IMR-90 (cell line): ENCODE measurements at regions not wholly inside any gene's neighbourhood (a gene's known extent, or its start where the extent isn't known, plus 50 kb on each side); places are given as distances from the start of the nearest gene placed in this dataset.

Source experiments
- ATAC-seq: fragments of 200-7000 bp; cut with Tn5 transposase; 2 replicates; pipeline ENCODE4 v1.9.1; 2020; ENCODE audit warnings: low read depth, mild to moderate bottlenecking, moderate library complexity
- BruUV-seq: library from RNA; stranded (reverse); fragments of 400-500 nt; replicated peaks from 2 replicates; lab custom pipeline; 2021; lab: Mats Ljungman, UMichigan
- CTCF ChIA-PET: fragments of 300-600 bp; formaldehyde crosslinking; extraction: SDS; loops from one replicate; lab custom pipeline; 2021; ENCODE audit warnings: antibody characterized with exemption; lab: Yijun Ruan, JAX
- POLR2A ChIA-PET: fragments of 300-600 bp; sonication (Branson Sonifier 250); formaldehyde crosslinking; loops from one replicate; lab custom pipeline; 2022; ENCODE audit warnings: antibody characterized with exemption; ENCODE audit not compliant: unreplicated experiment; lab: Charles Lee
- DNase-seq: peaks from one replicate; pipeline ENCODE4 v3.0.0; 2013
- H2AFZ ChIP-seq: replicated peaks from 2 replicates; pipeline ENCODE3; 2013; ENCODE audit warnings: low read length, mild to moderate bottlenecking; ENCODE audit not compliant: poor library complexity
- H2AK5ac ChIP-seq: 2 replicates; pipeline ENCODE4 v1.6.1; 2013; ENCODE audit warnings: low read depth, low read length, inconsistent platforms
- H2AK9ac ChIP-seq: replicated peaks from 2 replicates; pipeline ENCODE3; 2013; ENCODE audit warnings: mild to moderate bottlenecking, low read depth, low read length, moderate library complexity; ENCODE audit not compliant: poor library complexity
- H2BK120ac ChIP-seq: 2 replicates; pipeline ENCODE4 v1.6.1; 2013; ENCODE audit warnings: low read depth, low read length, inconsistent platforms
- H2BK15ac ChIP-seq: 3 replicates; pipeline ENCODE4 v1.6.1; 2013; ENCODE audit warnings: low read depth, low read length, inconsistent platforms
- H2BK20ac ChIP-seq: 2 replicates; pipeline ENCODE4 v1.6.1; 2013; ENCODE audit warnings: low read depth, mild to moderate bottlenecking, inconsistent platforms, low read length, moderate library complexity
- H2BK5ac ChIP-seq: 2 replicates; pipeline ENCODE4 v1.6.1; 2013; ENCODE audit warnings: mild to moderate bottlenecking, low read depth, low read length, inconsistent platforms; ENCODE audit not compliant: poor library complexity, severe bottlenecking
- H3K14ac ChIP-seq: replicated peaks from 2 replicates; pipeline ENCODE4 v1.6.1; 2013; ENCODE audit warnings: low read depth, low read length, inconsistent platforms
- H3K18ac ChIP-seq: 2 replicates; pipeline ENCODE4 v1.6.1; 2013; ENCODE audit warnings: low read depth, low read length, control low read depth
- H3K23ac ChIP-seq: 2 replicates; pipeline ENCODE4 v1.6.1; 2013; ENCODE audit warnings: low read depth, low read length, inconsistent platforms
- H3K27ac ChIP-seq: 2 replicates; pipeline ENCODE4 v1.5.1; 2013; ENCODE audit warnings: mild to moderate bottlenecking, control low read depth, low read length; ENCODE audit not compliant: insufficient read depth
- H3K27me3 ChIP-seq: 2 replicates; pipeline ENCODE4 v1.6.1; 2013; ENCODE audit warnings: low read length; ENCODE audit not compliant: control insufficient read depth, insufficient read depth
- H3K36me3 ChIP-seq: 2 replicates; pipeline ENCODE4 v1.6.1; 2013; ENCODE audit warnings: low read length, mixed read lengths; ENCODE audit not compliant: control insufficient read depth, insufficient read depth
- H3K4ac ChIP-seq: 2 replicates; pipeline ENCODE4 v1.6.1; 2013; ENCODE audit warnings: low read depth, low read length, inconsistent platforms
- H3K4me1 ChIP-seq: 2 replicates; pipeline ENCODE4 v1.6.1; 2013; ENCODE audit warnings: low read length, mixed read lengths; ENCODE audit not compliant: control insufficient read depth, insufficient read depth
- H3K4me2 ChIP-seq: 2 replicates; pipeline ENCODE4 v1.6.1; 2013; ENCODE audit warnings: low read depth, mild to moderate bottlenecking, control low read depth, low read length, moderate library complexity
- H3K4me3 ChIP-seq: 2 replicates; pipeline ENCODE4 v1.5.1; 2013; ENCODE audit warnings: low read depth, mild to moderate bottlenecking, control low read depth, low read length, moderate library complexity; ENCODE audit not compliant: insufficient read depth
- H3K56ac ChIP-seq: 2 replicates; pipeline ENCODE4 v1.6.1; 2013; ENCODE audit warnings: low read length, inconsistent platforms; ENCODE audit not compliant: insufficient read depth; ENCODE audit errors: extremely low read depth
- H3K79me1 ChIP-seq, 2 experiments: 2 replicates each; pipeline ENCODE4 v1.6.1; 2013; ENCODE audit warnings: low read length in 2 of 2, inconsistent platforms in 1 of 2, low read depth in 1 of 2
- H3K9ac ChIP-seq: 2 replicates; pipeline ENCODE4 v1.6.1; 2013; ENCODE audit warnings: low read depth, low read length, control low read depth
- H3K9me1 ChIP-seq: 2 replicates; pipeline ENCODE4 v1.6.1; 2013; ENCODE audit warnings: low read length, inconsistent platforms; ENCODE audit not compliant: insufficient read depth
- H3K9me3 ChIP-seq: 2 replicates; pipeline ENCODE4 v1.6.1; 2013; ENCODE audit warnings: low read length; ENCODE audit not compliant: control insufficient read depth, insufficient read depth
- H4K20me1 ChIP-seq: 2 replicates; pipeline ENCODE4 v1.6.1; 2013; ENCODE audit warnings: low read length, inconsistent platforms; ENCODE audit not compliant: insufficient read depth
- H4K5ac ChIP-seq: 2 replicates; pipeline ENCODE4 v1.6.1; 2013; ENCODE audit warnings: mild to moderate bottlenecking, low read depth, low read length, control low read depth
- H4K8ac ChIP-seq, 2 experiments: 2 replicates each; pipeline ENCODE4 v1.6.1; 2013; ENCODE audit warnings: low read depth in 2 of 2, low read length in 2 of 2, control low read depth in 1 of 2, inconsistent platforms in 1 of 2
- H4K91ac ChIP-seq: 2 replicates; pipeline ENCODE4 v1.6.1; 2013; ENCODE audit warnings: low read depth, low read length, inconsistent platforms; ENCODE audit not compliant: insufficient read depth
- CEBPB ChIP-seq: IDR thresholded peaks from 2 replicates; pipeline ENCODE4 v1.6.1; 2012; ENCODE audit warnings: low read depth, low read length, improper control_type of control experiment
- SMC3 ChIP-seq: fragments of 150-350 bp; IDR thresholded peaks from 2 replicates; pipeline ENCODE4 v1.6.1; 2016; ENCODE audit warnings: low read depth, mild to moderate bottlenecking, antibody characterized with exemption, low read length, moderate library complexity
- WGBS, 2 experiments: methylation state at CpG; one replicate each; pipeline versions ENCODE4 v1.1.5 to v1.1.7; 2013; ENCODE audit warnings: missing lambda C conversion rate in 2 of 2; ENCODE audit not compliant: insufficient read length in 1 of 2; ENCODE audit errors: extremely low coverage in 2 of 2; 5-methylcytosine and 5-hydroxymethylcytosine counted together
- dilution Hi-C: fragments of 300-500 bp; cut with HindIII; formaldehyde crosslinking; loops from one replicate; pipeline ENCODE4 v1.14.3; 2018; ENCODE audit warnings: low sequenced_read_pairs; ENCODE audit not compliant: unreplicated experiment
- in situ Hi-C: fragments of 300-500 bp; cut with MboI; formaldehyde crosslinking; loops from 3 replicates; pipeline ENCODE4 v1.14.3; 2019; ENCODE audit warnings: low sequenced_read_pairs, inconsistent platforms, mixed read lengths
- intact Hi-C: fragments of 100-400 bp; cut with micrococcal nuclease; formaldehyde crosslinking; loops from 2 replicates; pipeline ENCODE4 v1.10.0; 2022

DNA sequence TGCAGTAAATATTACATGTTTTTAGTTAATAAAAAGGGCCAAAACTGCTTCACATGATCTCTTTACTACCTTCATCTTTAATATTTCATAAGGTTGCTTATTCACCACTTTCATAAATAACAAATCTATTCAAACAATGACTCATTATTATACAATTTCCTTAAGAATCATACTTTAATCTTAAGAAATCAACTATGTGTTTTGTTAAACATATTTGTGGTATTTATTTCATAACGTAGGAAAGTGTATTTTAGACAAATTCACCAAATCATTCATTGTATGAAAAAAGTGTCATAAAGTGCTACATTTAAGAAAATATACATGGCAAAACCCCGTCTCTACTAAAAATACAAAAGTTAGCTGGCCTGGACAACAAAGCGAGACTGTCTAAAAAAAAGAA, 150.5 kb upstream of the RXFP1 start:
- CTCF ChIA-PET = no interaction called here
- no peak overlapping the region for H4K5ac ChIP-seq
- intact Hi-C loops = no loop called here

More for the DNA sequence above, 150.5 kb upstream of the RXFP1 start:
- TF ChIP-seq CEBPB (peak; percentile 14; the same call in 1 of the 2 replicates), SMC3 (no peak)
- Histone ChIP-seq H3K9me1 (no peaks in the 10 kb centered on the region), H2BK20ac (no peak overlapping the region), H3K4ac (peak overlapping the region; percentile 43; the same call in 1 of the 2 replicates), H2BK5ac (no peak overlapping the region), H4K91ac (no peak overlapping the region), H3K9me3 (no peaks in the 10 kb centered on the region), H3K27me3 (no peaks in the 10 kb centered on the region), H3K27ac (no peak overlapping the region; the same call in 1 of the 2 replicates), H2BK120ac (no peak overlapping the region), H3K4me2 (no peak overlapping the region), H2AK9ac (no peak overlapping the region), H3K36me3 (no peaks in the 10 kb centered on the region), H3K4me1 (no peaks in the 10 kb centered on the region), H3K79me1 (no peaks in the 10 kb centered on the region), H3K23ac (no peak overlapping the region), H2BK15ac (no peak overlapping the region), H4K20me1 (no peaks in the 10 kb centered on the region), H3K4me3 (no peak overlapping the region), H2AK5ac (no peak overlapping the region), H4K8ac (no peak overlapping the region; a peak in 1 of 4 replicates), H3K14ac (no peak overlapping the region), H3K56ac (no peak overlapping the region), H2AFZ (no peak overlapping the region), H3K18ac (no peak overlapping the region), H3K9ac (no peak overlapping the region)
- no TSS peak for BruUV-seq
- peak; percentile 65 for DNase-seq
- ATAC-seq = peak; percentile 57
- POLR2A ChIA-PET = no interaction called here
- in situ Hi-C loops = no loop called here
- WGBS, 2 experiments = no CpG with 5 or more reads among the region's 3 CpGs
- dilution Hi-C loops = no loop called here
